GM12878 (cell line): ENCODE measurements at regions not wholly inside any gene's neighbourhood (a gene's known extent, or its start where the extent isn't known, plus 50 kb on each side); places are given as distances from the start of the nearest gene placed in this dataset.

Experiments used
- ATAC-seq: fragments of 200-7000 bp; cut with Tn5 transposase; 3 replicates; pipeline ENCODE4 v1.9.1; 2020; ENCODE audit warnings: mild to moderate bottlenecking, moderate library complexity
- BruUV-seq: library from RNA; stranded (reverse); fragments of 400-500 nt; replicated peaks from 2 replicates; lab custom pipeline; 2021; lab: Mats Ljungman, UMichigan
- CTCF ChIA-PET: fragments of 300-600 bp; sonication (Branson Sonifier 250); formaldehyde crosslinking; extraction: SDS; loops from one replicate; lab custom pipeline; 2021; ENCODE audit warnings: inconsistent platforms; lab: Yijun Ruan, JAX
- POLR2A ChIA-PET: fragments of 350-600 bp; formaldehyde crosslinking; extraction: SDS; loops from one replicate; lab custom pipeline; 2021; ENCODE audit warnings: inconsistent platforms; lab: Charles Lee
- RAD21 ChIA-PET: fragments of 300-600 bp; sonication (Branson Sonifier 250); formaldehyde crosslinking; loops from one replicate; lab custom pipeline; 2023; ENCODE audit warnings: antibody characterized with exemption; ENCODE audit not compliant: unreplicated experiment; lab: Charles Lee
- SMC1A ChIA-PET: fragments of 300-600 bp; sonication (Branson Sonifier 250); formaldehyde crosslinking; loops from one replicate; lab custom pipeline; 2023; ENCODE audit not compliant: unreplicated experiment, uncharacterized antibody; lab: Charles Lee
- DNase-seq: peaks from one replicate; pipeline ENCODE4 v3.0.0-alpha.2; 2011; ENCODE audit warnings: low read depth, low spot score
- FAIRE-seq: peaks from 3 replicates; lab custom pipeline; 2011; peaks lifted over from hg19 to GRCh38; lab: Jason Lieb, UNC
- H2AFZ ChIP-seq: 2 replicates; pipeline ENCODE4 v1.6.0; 2011; ENCODE audit warnings: low read depth, low read length, control low read depth; ENCODE audit not compliant: control insufficient read depth
- H3K27ac ChIP-seq: 2 replicates; pipeline ENCODE4 v1.5.1; 2011; ENCODE audit warnings: control low read depth; ENCODE audit not compliant: control insufficient read depth, insufficient read depth
- H3K27me3 ChIP-seq, 2 experiments: replicated peaks in 1 of 2; 2 replicates each; pipeline versions ENCODE4 v1.6.0 to v1.6.1; 2011; ENCODE audit warnings: low read length in 1 of 2; ENCODE audit not compliant: control insufficient read depth in 2 of 2, insufficient read depth in 2 of 2
- H3K36me3 ChIP-seq, 2 experiments: 2 replicates each; pipeline ENCODE4 v1.5.1; 2011; ENCODE audit warnings: low read length in 1 of 2; ENCODE audit not compliant: control insufficient read depth in 2 of 2, insufficient read depth in 2 of 2
- H3K4me1 ChIP-seq: 2 replicates; pipeline ENCODE4 v1.6.1; 2011; ENCODE audit warnings: mild to moderate bottlenecking, low read length, moderate library complexity, mixed read lengths; ENCODE audit not compliant: control insufficient read depth, insufficient read depth
- H3K4me2 ChIP-seq: 2 replicates; pipeline ENCODE4 v1.6.0; 2011; ENCODE audit warnings: control low read depth; ENCODE audit not compliant: control insufficient read depth, insufficient read depth
- H3K4me3 ChIP-seq: fragments of 200-600 bp; sonication (generic); 2 replicates; pipeline ENCODE4 v1.5.1; 2016
- H3K79me2 ChIP-seq: 2 replicates; pipeline ENCODE4 v1.6.0; 2011; ENCODE audit warnings: low read length; ENCODE audit not compliant: control insufficient read depth, insufficient read depth
- H3K9ac ChIP-seq: 2 replicates; pipeline ENCODE4 v1.8.0; 2011; ENCODE audit warnings: low read length, control low read depth, mixed read lengths; ENCODE audit not compliant: control insufficient read depth, insufficient read depth
- H3K9me3 ChIP-seq: replicated peaks from 3 replicates; pipeline ENCODE4 v1.5.1; 2011; ENCODE audit warnings: mild to moderate bottlenecking, low read length; ENCODE audit not compliant: control insufficient read depth, insufficient read depth
- H4K20me1 ChIP-seq: 2 replicates; pipeline ENCODE4 v1.6.0; 2011; ENCODE audit not compliant: control insufficient read depth, insufficient read depth
- ATF7 ChIP-seq: fragments of 450-650 bp; IDR thresholded peaks from 2 replicates; pipeline ENCODE4 v1.6.1; 2016; ENCODE audit warnings: low read depth, mild to moderate bottlenecking
- BRCA1 ChIP-seq: IDR thresholded peaks from 2 replicates; pipeline ENCODE4 v1.6.1; 2011; ENCODE audit warnings: low read depth, low read length, improper control_type of control experiment
- CBX5 ChIP-seq: sonication (generic); IDR thresholded peaks from 2 replicates; pipeline ENCODE4 v1.6.1; 2016; ENCODE audit warnings: low read depth, moderate library complexity, mild to moderate bottlenecking, inconsistent platforms
- CHD2 ChIP-seq: IDR thresholded peaks from 2 replicates; pipeline ENCODE4 v1.6.1; 2011; ENCODE audit warnings: low read depth, low read length, improper control_type of control experiment, borderline replicate concordance
- EGR1 ChIP-seq, 2 experiments: IDR thresholded peaks; 1 replicate in 1 of 2; 2 replicates in 1 of 2; pipeline ENCODE4 v1.6.1; 2011 to 2012; ENCODE audit warnings: low read depth in 2 of 2, low read length in 2 of 2, borderline replicate concordance in 1 of 2, mild to moderate bottlenecking in 1 of 2, moderate library complexity in 1 of 2
- HDGF ChIP-seq: fragments of 450-650 bp; IDR thresholded peaks from 2 replicates; pipeline ENCODE4 v1.6.1; 2016; ENCODE audit warnings: antibody characterized with exemption
- JUND ChIP-seq: IDR thresholded peaks from 2 replicates; pipeline ENCODE4 v1.6.1; 2012; ENCODE audit warnings: low read depth, mild to moderate bottlenecking, low read length, improper control_type of control experiment, moderate library complexity
- MTA3 ChIP-seq: IDR thresholded peaks from 2 replicates; pipeline ENCODE4 v1.6.1; 2012; ENCODE audit warnings: low read length, inconsistent platforms, borderline replicate concordance
- RAD21 ChIP-seq: IDR thresholded peaks from 2 replicates; pipeline ENCODE4 v1.6.1; 2011; ENCODE audit warnings: mild to moderate bottlenecking, low read depth, low read length, moderate library complexity; ENCODE audit not compliant: insufficient read depth
- SMARCA5 ChIP-seq: fragments of 450-650 bp; IDR thresholded peaks from 2 replicates; pipeline ENCODE4 v1.6.1; 2017; ENCODE audit warnings: mild to moderate bottlenecking
- STAT1 ChIP-seq: fragments of 450-650 bp; conservative IDR thresholded peaks from 2 replicates; pipeline ENCODE4 v1.6.1; 2014; ENCODE audit warnings: antibody characterized with exemption, mild to moderate bottlenecking
- TCF7 ChIP-seq: IDR thresholded peaks from 2 replicates; pipeline ENCODE4 v1.6.1; 2014; ENCODE audit warnings: antibody characterized with exemption, borderline replicate concordance
- YBX1 ChIP-seq: fragments of 450-650 bp; IDR thresholded peaks from 2 replicates; pipeline ENCODE4 v1.6.1; 2016; ENCODE audit warnings: antibody characterized with exemption
- WGBS: methylation state at CpG from one replicate; pipeline ENCODE4 v1.1.6; 2016; ENCODE audit warnings: low lambda C conversion rate; ENCODE audit not compliant: insufficient replicate concordance, insufficient coverage; ENCODE audit errors: missing lambda C conversion rate; 5-methylcytosine and 5-hydroxymethylcytosine counted together
- in situ Hi-C: fragments of 300-500 bp; cut with MboI; formaldehyde crosslinking; loops from 9 replicates; pipeline ENCODE4 v1.14.3; 2018; ENCODE audit warnings: mixed read lengths
- intact Hi-C: fragments of 100-400 bp; cut with micrococcal nuclease; formaldehyde crosslinking; loops from one replicate; pipeline ENCODE4 v1.14.2; 2022; ENCODE audit not compliant: unreplicated experiment
- TF ChIP-seq, protein P1 (sequence below): fragments of 450-650 bp; IDR thresholded peaks from 2 replicates; pipeline ENCODE4 v1.6.1; 2017; ENCODE audit warnings: low read depth, mild to moderate bottlenecking, moderate library complexity
- TF ChIP-seq, protein P2 (sequence below): IDR thresholded peaks from 2 replicates; pipeline ENCODE4 v1.6.1; 2012; ENCODE audit warnings: mild to moderate bottlenecking, low read depth, low read length

DNA sequence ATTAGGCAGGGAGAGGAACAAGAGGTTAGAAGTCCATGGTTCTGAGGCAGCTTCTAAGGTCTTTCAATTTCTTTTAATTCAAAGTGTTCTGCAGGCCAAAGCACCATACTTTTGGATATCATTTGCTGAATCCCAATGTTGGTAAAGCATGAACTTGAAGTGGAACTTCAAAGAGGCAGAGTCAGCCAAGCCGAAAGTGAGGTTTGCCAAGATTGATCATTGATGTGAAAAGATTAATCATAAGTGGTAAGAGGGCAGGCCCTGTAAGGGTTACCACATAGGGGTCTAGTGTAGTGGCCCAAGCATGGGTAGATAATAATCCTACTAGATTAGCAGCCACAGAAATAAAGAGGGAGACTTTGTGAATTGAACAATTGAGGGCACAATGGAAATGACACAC is 191.7 kb upstream of the DIO2 start:
- Histone ChIP-seq H3K4me2 (no peak overlapping the region), H3K9ac (no peak overlapping the region), H2AFZ (no peak overlapping the region), H3K4me3 (no peak overlapping the region), H3K27me3 (no peaks in the 10 kb centered on the region), H3K4me1 (no peaks in the 10 kb centered on the region), H4K20me1 (no peaks in the 10 kb centered on the region), H3K36me3 (no peaks in the 10 kb centered on the region), H3K9me3 (no peaks in the 10 kb centered on the region), H3K27ac (no peak overlapping the region), H3K79me2 (no peaks in the 10 kb centered on the region)
- ChIA-PET CTCF (no interaction called here), POLR2A (no interaction called here), RAD21 (no interaction called here), SMC1A (no interaction called here)
- intact Hi-C loops (no loop called here), in situ Hi-C loops (no loop called here)
- no peak for TF ChIP-seq SMARCA5
- no peak for TF ChIP-seq STAT1
- ATAC-seq, result no peak
- BruUV-seq, result no TSS peak
- 0% methylated on average over 1 of the region's 1 CpG for WGBS
- FAIRE-seq, result no peak
- no peak for DNase-seq

DNA sequence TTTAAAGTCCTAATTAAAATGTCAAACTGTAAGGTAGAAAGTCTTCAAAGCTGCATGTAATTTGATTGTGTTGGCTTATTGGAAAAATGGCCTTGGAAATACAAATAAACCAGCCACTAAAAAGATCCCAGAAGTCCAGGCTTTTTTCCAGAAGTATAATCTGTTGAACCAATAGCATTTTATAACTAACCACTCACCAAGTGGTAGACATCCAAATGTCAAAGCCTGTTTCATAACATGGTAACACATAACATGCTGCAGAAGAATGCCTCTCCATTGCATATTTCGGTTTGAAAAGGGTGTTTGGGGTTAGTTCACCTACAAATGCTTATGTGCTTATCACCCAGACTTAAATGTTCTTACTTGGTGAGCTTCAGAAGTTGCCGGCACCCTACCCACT is 183.7 kb upstream of the DIO2 start:
- no peak for DNase-seq
- Histone ChIP-seq H4K20me1 (no peaks in the 10 kb centered on the region), H3K4me2 (no peak overlapping the region), H3K9me3 (no peaks in the 10 kb centered on the region; the same call in 2 of the 3 replicates), H2AFZ (no peak overlapping the region), H3K27ac (no peak overlapping the region), H3K9ac (no peak overlapping the region), H3K4me3 (no peak overlapping the region), H3K27me3 (no peaks in the 10 kb centered on the region), H3K79me2 (no peaks in the 10 kb centered on the region), H3K4me1 (no peaks in the 10 kb centered on the region), H3K36me3 (no peaks in the 10 kb centered on the region)
- no peak for FAIRE-seq
- in situ Hi-C loops, result no loop called here
- intact Hi-C loops, result no loop called here
- SMC1A ChIA-PET, result interaction anchor here (0.8 kb wide), 1 partner anchor 10 kb away, joined by 3 read pairs; no protein-coding TSS in a partner anchor
- POLR2A ChIA-PET, result no interaction called here
- CTCF ChIA-PET, result no interaction called here
- BruUV-seq, result no TSS peak
- no peak for ATAC-seq
- RAD21 ChIA-PET, result no interaction called here
- WGBS, result 26% methylated on average over 2 of the region's 2 CpGs
- TF ChIP-seq CBX5, result no peak
- TF ChIP-seq YBX1, result no peak
- no peak for TF ChIP-seq ATF7
- no peak for TF ChIP-seq JUND
- no peak for TF ChIP-seq HDGF
- no peak for TF ChIP-seq BRCA1
- TF ChIP-seq EGR1 (IDR thresholded peaks at IDR 0.05; ENCODE audit: borderline replicate concordance in 1 of 2, low read depth in 2 of 2, low read length in 2 of 2), result no peak
- TF ChIP-seq, protein P1, sequence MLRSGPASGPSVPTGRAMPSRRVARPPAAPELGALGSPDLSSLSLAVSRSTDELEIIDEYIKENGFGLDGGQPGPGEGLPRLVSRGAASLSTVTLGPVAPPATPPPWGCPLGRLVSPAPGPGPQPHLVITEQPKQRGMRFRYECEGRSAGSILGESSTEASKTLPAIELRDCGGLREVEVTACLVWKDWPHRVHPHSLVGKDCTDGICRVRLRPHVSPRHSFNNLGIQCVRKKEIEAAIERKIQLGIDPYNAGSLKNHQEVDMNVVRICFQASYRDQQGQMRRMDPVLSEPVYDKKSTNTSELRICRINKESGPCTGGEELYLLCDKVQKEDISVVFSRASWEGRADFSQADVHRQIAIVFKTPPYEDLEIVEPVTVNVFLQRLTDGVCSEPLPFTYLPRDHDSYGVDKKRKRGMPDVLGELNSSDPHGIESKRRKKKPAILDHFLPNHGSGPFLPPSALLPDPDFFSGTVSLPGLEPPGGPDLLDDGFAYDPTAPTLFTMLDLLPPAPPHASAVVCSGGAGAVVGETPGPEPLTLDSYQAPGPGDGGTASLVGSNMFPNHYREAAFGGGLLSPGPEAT, result no peak
- no peak for TF ChIP-seq MTA3
- TF ChIP-seq, protein P2, sequence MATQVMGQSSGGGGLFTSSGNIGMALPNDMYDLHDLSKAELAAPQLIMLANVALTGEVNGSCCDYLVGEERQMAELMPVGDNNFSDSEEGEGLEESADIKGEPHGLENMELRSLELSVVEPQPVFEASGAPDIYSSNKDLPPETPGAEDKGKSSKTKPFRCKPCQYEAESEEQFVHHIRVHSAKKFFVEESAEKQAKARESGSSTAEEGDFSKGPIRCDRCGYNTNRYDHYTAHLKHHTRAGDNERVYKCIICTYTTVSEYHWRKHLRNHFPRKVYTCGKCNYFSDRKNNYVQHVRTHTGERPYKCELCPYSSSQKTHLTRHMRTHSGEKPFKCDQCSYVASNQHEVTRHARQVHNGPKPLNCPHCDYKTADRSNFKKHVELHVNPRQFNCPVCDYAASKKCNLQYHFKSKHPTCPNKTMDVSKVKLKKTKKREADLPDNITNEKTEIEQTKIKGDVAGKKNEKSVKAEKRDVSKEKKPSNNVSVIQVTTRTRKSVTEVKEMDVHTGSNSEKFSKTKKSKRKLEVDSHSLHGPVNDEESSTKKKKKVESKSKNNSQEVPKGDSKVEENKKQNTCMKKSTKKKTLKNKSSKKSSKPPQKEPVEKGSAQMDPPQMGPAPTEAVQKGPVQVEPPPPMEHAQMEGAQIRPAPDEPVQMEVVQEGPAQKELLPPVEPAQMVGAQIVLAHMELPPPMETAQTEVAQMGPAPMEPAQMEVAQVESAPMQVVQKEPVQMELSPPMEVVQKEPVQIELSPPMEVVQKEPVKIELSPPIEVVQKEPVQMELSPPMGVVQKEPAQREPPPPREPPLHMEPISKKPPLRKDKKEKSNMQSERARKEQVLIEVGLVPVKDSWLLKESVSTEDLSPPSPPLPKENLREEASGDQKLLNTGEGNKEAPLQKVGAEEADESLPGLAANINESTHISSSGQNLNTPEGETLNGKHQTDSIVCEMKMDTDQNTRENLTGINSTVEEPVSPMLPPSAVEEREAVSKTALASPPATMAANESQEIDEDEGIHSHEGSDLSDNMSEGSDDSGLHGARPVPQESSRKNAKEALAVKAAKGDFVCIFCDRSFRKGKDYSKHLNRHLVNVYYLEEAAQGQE, result no peak
- no peak for TF ChIP-seq TCF7
- TF ChIP-seq RAD21, result no peak
- no peak for TF ChIP-seq CHD2
